ENCODE measurements at regions not wholly inside any gene's neighbourhood (a gene's known extent, or its start where the extent isn't known, plus 50 kb on each side); places are given as distances from the start of the nearest gene placed in this dataset.
"Not testable (repeated sequence)": the region's sequence is repeated elsewhere in the genome, so short reads cannot be mapped to it uniquely, and the experiment has no call there.

- no peak for DNase-seq (ENCODE audit: low spot score)
These were observed 131.9 kb downstream of the NPR3 start for GRCh38 chr5:32842813-32843530.

- DNase-seq (ENCODE audit: low spot score) = no peak
These were observed 132.4 kb downstream of the NPR3 start for GRCh38 chr5:32843531-32843895.

- DNase-seq (ENCODE audit: low spot score) = no peak
These were observed 134.1 kb downstream of the NPR3 start for GRCh38 chr5:32845171-32845570.

GRCh38 chr5:32848120-32848519, 137.0 kb downstream of the NPR3 start:
- DNase-seq (ENCODE audit: low spot score) = no peak

- no peak for DNase-seq (ENCODE audit: low spot score)
These were observed 137.6 kb downstream of the NPR3 start for GRCh38 chr5:32848681-32849080.

- no peak for DNase-seq (ENCODE audit: low spot score)
These were observed 139.8 kb downstream of the NPR3 start for GRCh38 chr5:32850817-32851496.

GRCh38 chr5:32851559-32852173, 140.5 kb downstream of the NPR3 start:
- no peak for DNase-seq (ENCODE audit: low spot score)

GRCh38 chr5:32852535-32852934, 141.4 kb downstream of the NPR3 start:
- no peak for DNase-seq (ENCODE audit: low spot score)

- no peak for DNase-seq (ENCODE audit: low spot score)
These were observed 141.9 kb downstream of the NPR3 start for GRCh38 chr5:32852976-32853375.

- DNase-seq (ENCODE audit: low spot score) = no peak
These were observed 143.4 kb downstream of the NPR3 start for GRCh38 chr5:32854473-32854872.

GRCh38 chr5:32859211-32859641, 148.1 kb downstream of the NPR3 start:
- DNase-seq (ENCODE audit: low spot score) = no peak

GRCh38 chr5:32865475-32865874, 154.4 kb downstream of the NPR3 start:
- no peak for DNase-seq (ENCODE audit: low spot score)

GRCh38 chr5:32866138-32866537, 155.0 kb downstream of the NPR3 start:
- DNase-seq (ENCODE audit: low spot score) = no peak

GRCh38 chr5:32869216-32869615, 158.1 kb downstream of the NPR3 start:
- no peak for DNase-seq (ENCODE audit: low spot score)

- DNase-seq (ENCODE audit: low spot score) = no peak
These were observed 165.7 kb downstream of the NPR3 start for GRCh38 chr5:32876791-32877190.

GRCh38 chr5:32879364-32879763, 168.2 kb downstream of the NPR3 start:
- not testable (repeated sequence) for DNase-seq (ENCODE audit: low spot score)

- DNase-seq (ENCODE audit: low spot score) = no peak
These were observed 169.7 kb downstream of the NPR3 start for GRCh38 chr5:32880796-32881195.

GRCh38 chr5:32887390-32887789, 176.3 kb downstream of the NPR3 start:
- no peak for DNase-seq (ENCODE audit: low spot score)

- no peak for DNase-seq (ENCODE audit: low spot score)
These were observed 178.0 kb downstream of the NPR3 start for GRCh38 chr5:32889078-32889477.

- DNase-seq (ENCODE audit: low spot score) = no peak
These were observed 192.5 kb downstream of the NPR3 start for GRCh38 chr5:32903613-32904012.

- DNase-seq (ENCODE audit: low spot score) = no peak
These were observed 197.5 kb downstream of the NPR3 start for GRCh38 chr5:32908641-32909040.

GRCh38 chr5:32909207-32909606, 198.1 kb downstream of the NPR3 start:
- no peak for DNase-seq (ENCODE audit: low spot score)

- DNase-seq (ENCODE audit: low spot score) = no peak
These were observed 205.5 kb downstream of the NPR3 start for GRCh38 chr5:32916648-32917047.

Measured in SK-N-DZ (cell line).